ENCODE measurements at regions not wholly inside any gene's neighbourhood (a gene's known extent, or its start where the extent isn't known, plus 50 kb on each side); places are given as distances from the start of the nearest gene placed in this dataset.

DNA sequence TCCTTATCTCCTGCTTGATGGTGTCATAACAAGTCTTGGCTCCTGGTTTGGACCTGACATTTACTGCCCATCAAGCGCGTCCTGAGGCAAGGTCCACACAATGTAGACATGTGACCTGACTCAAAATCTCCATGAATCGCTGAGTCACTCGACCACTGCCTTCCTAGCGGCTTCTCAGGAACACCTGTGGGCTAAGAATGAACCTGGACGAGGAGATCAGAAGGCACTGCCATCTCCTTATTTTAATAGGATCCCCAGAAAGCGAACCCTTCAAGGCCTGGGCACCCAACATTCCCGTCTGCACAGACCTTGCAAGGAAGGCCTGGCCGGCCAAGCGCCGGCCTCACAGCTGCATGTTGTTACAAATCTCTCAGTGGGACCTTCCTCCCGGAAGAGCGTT is 60.6 kb upstream of the IRX1 start:
- H3K27ac ChIP-seq, result no peak overlapping the region
- no peak for DNase-seq
- intact Hi-C loops (cut with DNase I; ENCODE audit: low total_unique reads) (no loop called here), in situ Hi-C loops (cut with MboI; ENCODE audit: low sequenced_read_pairs in 4 of 4) (no loop called here)
- H3K27me3 ChIP-seq, result no peaks in the 10 kb centered on the region
- no peaks in the 10 kb centered on the region for H3K9me3 ChIP-seq
- TF ChIP-seq, protein P1, sequence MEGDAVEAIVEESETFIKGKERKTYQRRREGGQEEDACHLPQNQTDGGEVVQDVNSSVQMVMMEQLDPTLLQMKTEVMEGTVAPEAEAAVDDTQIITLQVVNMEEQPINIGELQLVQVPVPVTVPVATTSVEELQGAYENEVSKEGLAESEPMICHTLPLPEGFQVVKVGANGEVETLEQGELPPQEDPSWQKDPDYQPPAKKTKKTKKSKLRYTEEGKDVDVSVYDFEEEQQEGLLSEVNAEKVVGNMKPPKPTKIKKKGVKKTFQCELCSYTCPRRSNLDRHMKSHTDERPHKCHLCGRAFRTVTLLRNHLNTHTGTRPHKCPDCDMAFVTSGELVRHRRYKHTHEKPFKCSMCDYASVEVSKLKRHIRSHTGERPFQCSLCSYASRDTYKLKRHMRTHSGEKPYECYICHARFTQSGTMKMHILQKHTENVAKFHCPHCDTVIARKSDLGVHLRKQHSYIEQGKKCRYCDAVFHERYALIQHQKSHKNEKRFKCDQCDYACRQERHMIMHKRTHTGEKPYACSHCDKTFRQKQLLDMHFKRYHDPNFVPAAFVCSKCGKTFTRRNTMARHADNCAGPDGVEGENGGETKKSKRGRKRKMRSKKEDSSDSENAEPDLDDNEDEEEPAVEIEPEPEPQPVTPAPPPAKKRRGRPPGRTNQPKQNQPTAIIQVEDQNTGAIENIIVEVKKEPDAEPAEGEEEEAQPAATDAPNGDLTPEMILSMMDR (IDR thresholded peaks at IDR 0.05 in 4 of 5, conservative IDR thresholded peaks at IDR 0.05 in 1 of 5), result no peak
- H3K36me3 ChIP-seq, result no peaks in the 10 kb centered on the region
- no peaks in the 10 kb centered on the region for H3K4me1 ChIP-seq
- no peak overlapping the region for H3K4me3 ChIP-seq
- ATAC-seq, result no peak

DNA sequence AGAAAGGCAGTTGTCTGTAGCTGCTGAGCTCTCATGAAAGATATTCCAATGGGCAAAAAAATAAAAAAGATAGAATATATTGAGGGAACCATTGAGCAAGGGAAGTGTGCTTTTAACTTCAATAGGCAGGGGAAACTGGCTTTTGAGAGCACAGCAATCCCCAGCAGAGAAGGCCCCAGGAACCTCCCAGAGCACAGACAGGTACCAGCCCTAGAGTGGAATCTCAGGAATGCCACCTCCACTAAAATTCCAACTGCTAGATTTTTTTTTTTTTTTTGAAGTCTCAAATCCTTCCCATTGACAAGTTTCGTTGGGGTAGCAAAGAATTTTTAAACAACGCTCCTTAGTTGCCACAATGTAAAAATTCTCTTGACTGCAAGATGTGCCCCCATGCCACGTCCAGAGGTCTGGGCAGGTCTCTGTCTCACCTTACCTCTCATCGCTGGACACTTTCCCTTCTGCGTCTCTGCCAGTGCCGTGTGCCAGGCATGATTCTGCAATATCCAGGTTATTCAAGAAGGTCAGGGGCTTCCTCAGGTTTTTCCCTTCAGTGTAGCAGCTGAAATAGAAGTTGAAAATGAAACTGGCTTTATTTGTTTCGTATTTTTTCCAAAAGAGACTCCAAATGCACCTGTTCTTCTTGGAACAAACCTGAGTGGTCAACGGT is 64.2 kb upstream of the IRX1 start:
- TF ChIP-seq, protein P1 (IDR thresholded peaks at IDR 0.05 in 4 of 5, conservative IDR thresholded peaks at IDR 0.05 in 1 of 5), result no peak
- no peak for TF ChIP-seq POLR2A (IDR thresholded peaks at IDR 0.05)
- no peak overlapping the region for H3K27ac ChIP-seq
- in situ Hi-C loops (cut with MboI; ENCODE audit: low sequenced_read_pairs in 4 of 4) (no loop called here), intact Hi-C loops (cut with DNase I; ENCODE audit: low total_unique reads) (no loop called here)
- no peaks in the 10 kb centered on the region for H3K36me3 ChIP-seq
- H3K4me1 ChIP-seq, result no peaks in the 10 kb centered on the region
- no peak overlapping the region for H3K4me3 ChIP-seq
- ATAC-seq (no peak), DNase-seq (no peak)
- no peaks in the 10 kb centered on the region for H3K9me3 ChIP-seq
- H3K27me3 ChIP-seq, result no peaks in the 10 kb centered on the region

DNA sequence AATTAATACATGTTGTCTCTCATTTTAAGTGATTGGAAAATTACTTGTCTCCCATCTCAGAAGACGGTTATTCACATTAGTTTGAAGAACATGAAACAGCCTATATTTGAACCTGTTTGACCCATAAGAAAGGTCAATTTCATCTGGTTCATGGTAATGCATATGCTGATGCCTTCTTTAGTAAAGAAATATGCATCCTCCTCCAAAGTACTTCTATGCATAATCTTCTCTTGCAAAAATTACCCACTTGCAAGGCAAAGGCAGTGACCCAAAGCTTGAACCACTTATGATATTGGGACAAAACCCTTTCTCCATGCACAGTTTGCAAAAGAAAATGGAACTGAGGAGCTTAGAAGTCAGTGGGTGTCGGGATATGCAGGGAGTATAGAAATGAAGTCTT is 65.4 kb upstream of the IRX1 start:
- DNase-seq (no peak), ATAC-seq (no peak)
- no peak overlapping the region for H3K4me3 ChIP-seq
- intact Hi-C loops (cut with DNase I; ENCODE audit: low total_unique reads) (no loop called here), in situ Hi-C loops (cut with MboI; ENCODE audit: low sequenced_read_pairs in 4 of 4) (no loop called here)
- H3K27ac ChIP-seq, result no peak overlapping the region
- no peaks in the 10 kb centered on the region for H3K27me3 ChIP-seq
- no peaks in the 10 kb centered on the region for H3K4me1 ChIP-seq
- no peaks in the 10 kb centered on the region for H3K36me3 ChIP-seq
- TF ChIP-seq, protein P1 (IDR thresholded peaks at IDR 0.05 in 4 of 5, conservative IDR thresholded peaks at IDR 0.05 in 1 of 5), result no peak
- H3K9me3 ChIP-seq, result no peaks in the 10 kb centered on the region

DNA sequence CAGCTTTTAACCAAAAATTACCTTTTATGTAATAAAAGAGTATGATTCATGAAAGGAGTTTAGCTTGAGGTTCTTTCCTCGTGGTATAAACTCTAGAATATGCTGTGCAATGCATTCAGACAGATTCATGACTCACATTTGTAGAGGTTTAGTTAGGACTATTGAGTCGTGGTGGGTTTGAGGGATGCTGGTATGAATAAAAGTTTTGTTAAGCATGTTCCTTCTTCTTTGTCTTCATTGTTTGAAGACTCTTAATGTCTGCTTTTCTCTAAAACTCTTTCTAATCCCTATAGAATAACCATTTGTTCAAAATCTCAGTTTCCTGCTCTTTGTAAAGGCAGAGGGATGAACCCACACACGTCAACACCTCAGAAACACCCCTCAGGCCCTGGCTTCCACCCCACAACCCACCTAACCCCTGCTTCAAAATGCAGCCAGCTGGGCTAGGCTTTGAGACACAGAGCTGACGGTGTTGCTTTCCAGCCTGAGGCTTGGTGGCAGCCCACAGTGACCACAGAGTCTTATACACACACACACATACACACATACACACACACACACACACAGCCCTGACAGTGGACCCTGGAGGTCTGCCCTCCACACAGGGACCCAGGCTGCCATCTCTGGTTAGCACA is 69.0 kb upstream of the IRX1 start:
- DNase-seq (no peak), ATAC-seq (no peak)
- H3K36me3 ChIP-seq, result no peaks in the 10 kb centered on the region
- no peak overlapping the region for H3K27ac ChIP-seq
- intact Hi-C loops (cut with DNase I; ENCODE audit: low total_unique reads) (no loop called here), in situ Hi-C loops (cut with MboI; ENCODE audit: low sequenced_read_pairs in 4 of 4) (no loop called here)
- H3K4me1 ChIP-seq, result no peaks in the 10 kb centered on the region
- no peak for TF ChIP-seq POLR2A (IDR thresholded peaks at IDR 0.05)
- TF ChIP-seq, protein P1 (IDR thresholded peaks at IDR 0.05 in 4 of 5, conservative IDR thresholded peaks at IDR 0.05 in 1 of 5), result no peak
- no peaks in the 10 kb centered on the region for H3K9me3 ChIP-seq
- no peaks in the 10 kb centered on the region for H3K27me3 ChIP-seq
- no peak overlapping the region for H3K4me3 ChIP-seq

DNA sequence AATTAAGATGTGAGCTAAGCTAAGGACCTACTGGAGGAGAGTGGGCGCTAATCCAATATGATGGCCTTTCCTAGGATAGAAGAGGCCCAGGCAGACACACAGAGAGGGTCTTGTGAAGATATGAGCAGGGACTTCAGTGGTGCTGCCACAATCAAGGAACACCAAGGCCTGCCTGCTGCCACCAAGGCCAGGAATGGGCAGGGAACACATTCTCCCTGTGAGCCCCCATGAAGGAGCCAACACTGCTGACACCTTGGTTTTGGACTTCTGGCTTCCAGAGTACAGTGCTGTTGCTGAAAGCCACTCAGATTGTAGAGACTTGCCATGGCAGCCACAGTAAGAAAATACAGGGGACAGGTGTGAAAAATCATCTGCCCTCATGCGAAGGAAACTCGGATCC is 73.1 kb upstream of the IRX1 start:
- no peak overlapping the region for H3K4me3 ChIP-seq
- DNase-seq, result no peak
- TF ChIP-seq POLR2A (IDR thresholded peaks at IDR 0.05), result no peak
- TF ChIP-seq, protein P1 (IDR thresholded peaks at IDR 0.05 in 4 of 5, conservative IDR thresholded peaks at IDR 0.05 in 1 of 5), result no peak
- no peak overlapping the region for H3K27ac ChIP-seq
- no peaks in the 10 kb centered on the region for H3K4me1 ChIP-seq
- H3K9me3 ChIP-seq, result no peaks in the 10 kb centered on the region
- in situ Hi-C loops (cut with MboI; ENCODE audit: low sequenced_read_pairs in 4 of 4) (no loop called here), intact Hi-C loops (cut with DNase I; ENCODE audit: low total_unique reads) (no loop called here)
- no peaks in the 10 kb centered on the region for H3K36me3 ChIP-seq
- no peak for ATAC-seq
- H3K27me3 ChIP-seq, result no peaks in the 10 kb centered on the region
